ENCODE measurements at regions not wholly inside any gene's neighbourhood (a gene's known extent, or its start where the extent isn't known, plus 50 kb on each side); places are given as distances from the start of the nearest gene placed in this dataset.
"Not testable (repeated sequence)": the region's sequence is repeated elsewhere in the genome, so short reads cannot be mapped to it uniquely, and the experiment has no call there.

GRCh38 chr14:76264384-76264783, 111.6 kb upstream of the ESRRB start:
- DNase-seq: no peak

- DNase-seq: peak; percentile 35 to 61
Observed at GRCh38 chr14:76267322-76268046, 108.5 kb upstream of the ESRRB start.

DNA sequence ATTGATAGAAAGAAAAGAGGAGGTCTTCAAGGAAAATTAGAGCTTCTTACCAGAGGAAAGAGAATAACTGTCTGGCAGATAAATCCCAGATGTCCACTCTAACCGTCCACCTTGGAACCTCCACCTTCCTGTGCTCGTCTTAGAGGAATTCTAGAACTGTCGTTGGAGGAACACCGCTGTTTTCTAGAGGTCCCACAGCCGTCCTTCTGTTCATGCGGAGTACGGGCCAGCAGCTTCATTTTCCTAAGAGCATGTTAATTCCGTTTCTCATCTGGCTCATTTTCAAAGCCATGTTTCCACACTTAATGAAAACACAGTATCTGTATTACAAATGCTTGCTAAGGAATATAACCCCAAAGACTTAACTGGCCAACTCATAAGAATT, 107.9 kb upstream of the ESRRB start:
- DNase-seq: no peak

GRCh38 chr14:76268700-76269099, 107.2 kb upstream of the ESRRB start:
- no peak for DNase-seq

- no peak for DNase-seq
Observed at GRCh38 chr14:76271041-76271755, 104.7 kb upstream of the ESRRB start.

DNA sequence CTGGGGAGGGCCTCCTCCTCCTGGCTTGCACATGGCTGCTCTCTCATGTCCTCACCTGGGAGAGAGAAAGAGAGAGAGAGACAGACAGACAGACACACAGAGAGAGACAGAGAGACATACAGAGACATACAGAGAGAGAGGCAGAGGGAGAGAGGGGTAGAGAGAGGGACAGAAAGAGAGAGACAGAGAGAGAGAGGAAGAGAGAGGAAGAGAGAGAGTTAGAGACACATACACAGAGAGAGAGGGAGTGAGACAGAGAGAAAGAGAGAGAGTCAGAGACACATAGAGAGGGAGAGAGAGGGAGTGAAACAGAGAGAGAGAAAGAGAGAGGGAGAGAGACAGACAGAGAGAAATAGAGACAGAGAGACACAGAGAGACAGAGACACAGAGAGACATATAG, 103.6 kb upstream of the ESRRB start:
- DNase-seq: no peak

DNA sequence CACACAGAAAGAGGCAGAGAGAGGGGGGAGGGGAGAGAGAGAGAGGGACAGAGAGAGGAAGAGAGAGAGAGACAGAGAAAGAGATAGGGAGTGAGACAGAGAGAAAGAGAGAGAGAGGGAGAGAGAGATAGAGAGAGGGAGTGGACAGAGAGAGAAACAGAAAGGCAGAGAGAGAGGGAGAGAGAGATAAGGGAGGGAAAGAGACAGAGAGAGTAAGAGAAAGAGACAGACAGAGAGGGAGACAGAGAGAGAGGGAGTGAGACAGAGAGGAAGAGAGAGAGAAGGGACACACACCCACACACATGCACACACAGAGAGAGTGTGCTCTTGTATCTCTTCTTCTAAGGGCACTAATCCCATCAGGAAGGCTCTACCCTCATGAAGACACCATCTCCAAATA, 103.2 kb upstream of the ESRRB start:
- DNase-seq: no peak

GRCh38 chr14:76273346-76273745, 102.6 kb upstream of the ESRRB start:
- DNase-seq: no peak

GRCh38 chr14:76274324-76274723, 101.6 kb upstream of the ESRRB start:
- DNase-seq: no peak

DNA sequence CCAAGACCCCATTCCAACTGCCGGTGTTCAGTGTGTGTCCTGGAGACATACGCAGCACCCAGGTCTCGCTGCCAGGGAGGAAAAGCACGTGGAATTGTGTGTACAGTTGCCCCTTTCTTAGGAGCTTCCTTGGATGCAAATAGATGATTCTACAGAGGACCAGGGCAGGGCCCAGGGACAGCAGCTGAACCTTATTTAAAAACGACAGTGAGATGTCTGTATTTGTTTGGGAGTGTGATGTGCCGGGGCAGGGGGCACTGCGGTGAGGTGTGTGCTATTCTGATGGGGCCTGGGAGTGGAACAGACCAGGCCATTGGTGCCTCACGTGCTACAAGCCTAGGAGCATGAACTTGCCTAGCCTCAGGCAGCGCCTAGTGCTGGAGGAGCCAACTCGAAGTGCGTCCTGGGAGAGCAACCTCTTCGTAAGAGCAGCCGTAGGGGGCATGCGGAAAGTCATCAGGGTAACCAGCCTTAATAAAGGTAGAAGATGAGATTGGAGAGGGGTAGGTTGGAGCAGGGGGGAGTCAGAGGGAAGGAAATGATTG, 98.3 kb upstream of the ESRRB start:
- no peak for DNase-seq

DNA sequence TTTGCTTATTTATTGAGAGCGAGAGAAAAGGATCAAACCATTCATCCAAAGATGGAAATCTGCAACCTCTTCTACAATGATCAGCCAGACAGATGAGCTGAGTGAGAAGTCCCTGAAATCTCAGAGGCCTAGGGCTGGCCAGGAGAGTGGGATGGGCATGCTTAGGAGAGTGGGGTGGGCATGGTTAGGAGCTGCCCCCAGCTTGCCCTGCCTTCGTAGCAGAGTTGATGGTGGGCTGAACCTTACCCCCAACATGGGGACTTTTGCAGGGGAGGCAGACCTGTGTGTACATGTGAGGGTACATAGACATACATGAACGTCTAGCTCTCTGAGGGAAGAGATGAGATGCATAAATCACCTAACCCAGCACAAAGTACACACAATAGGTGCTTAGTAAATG, 95.7 kb upstream of the ESRRB start:
- no peak for DNase-seq

GRCh38 chr14:76282581-76282980, 93.4 kb upstream of the ESRRB start:
- no peak for DNase-seq

DNA sequence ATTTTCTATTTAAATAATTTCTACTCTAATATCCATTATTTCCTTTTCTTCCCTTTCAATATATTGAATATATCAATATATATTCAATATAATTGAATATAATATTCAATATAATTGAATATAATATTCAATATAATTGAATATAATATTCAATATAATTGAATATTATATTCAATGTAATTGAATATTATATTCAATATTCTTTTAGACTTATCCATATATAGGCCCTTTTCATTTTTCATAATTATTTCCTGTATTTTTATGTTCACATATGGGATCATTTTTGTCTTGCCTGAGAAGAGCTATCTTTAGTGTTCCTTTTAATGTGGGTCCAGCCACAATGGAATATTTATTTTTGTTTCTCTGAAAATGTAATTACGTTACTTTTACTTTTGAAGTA, 88.9 kb upstream of the ESRRB start:
- no peak for DNase-seq

- no peak for DNase-seq
Observed at GRCh38 chr14:76289276-76289675, 86.7 kb upstream of the ESRRB start.

GRCh38 chr14:76292561-76292960, 83.4 kb upstream of the ESRRB start:
- DNase-seq: no peak

DNA sequence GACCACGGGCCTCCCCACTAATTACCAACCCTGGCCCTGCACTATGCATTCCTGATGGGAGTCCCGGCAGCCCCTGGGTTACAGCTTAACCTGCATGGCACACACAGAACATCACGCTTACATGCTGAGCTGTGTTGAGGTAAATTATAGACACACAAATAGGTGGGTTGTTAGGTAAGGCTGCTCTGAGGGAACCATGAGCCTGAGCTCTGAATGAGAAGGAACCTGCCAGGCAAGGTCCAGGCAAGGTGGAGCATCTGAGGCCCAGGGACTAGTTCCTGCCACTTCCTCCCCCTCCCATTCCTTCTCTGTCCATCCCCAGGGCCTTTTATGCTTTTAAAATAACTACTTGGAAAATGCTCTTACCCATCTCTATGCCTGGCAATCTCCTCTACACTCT, 82.7 kb upstream of the ESRRB start:
- DNase-seq: no peak

DNA sequence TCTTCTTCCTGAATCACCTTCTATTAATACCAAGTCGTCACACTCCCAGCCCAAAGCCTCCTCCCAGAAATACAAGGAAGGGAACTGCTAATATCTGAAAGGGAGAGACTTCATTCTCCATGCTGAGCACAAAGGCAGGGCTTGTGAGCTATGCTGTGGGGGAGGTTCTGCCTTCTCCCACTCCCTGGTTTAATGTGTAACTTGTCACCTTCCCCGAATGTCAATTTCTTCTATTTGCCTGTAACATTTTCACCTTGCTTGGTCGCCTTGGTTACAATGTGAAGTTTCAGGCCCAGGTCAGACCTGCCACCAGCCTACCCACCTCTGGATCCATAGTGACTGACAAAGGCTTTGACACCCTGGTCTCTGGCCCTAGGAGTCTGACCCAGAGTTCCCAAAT, 82.0 kb upstream of the ESRRB start:
- no peak for DNase-seq

- no peak for DNase-seq
Observed at GRCh38 chr14:76294876-76295275, 81.1 kb upstream of the ESRRB start.

DNA sequence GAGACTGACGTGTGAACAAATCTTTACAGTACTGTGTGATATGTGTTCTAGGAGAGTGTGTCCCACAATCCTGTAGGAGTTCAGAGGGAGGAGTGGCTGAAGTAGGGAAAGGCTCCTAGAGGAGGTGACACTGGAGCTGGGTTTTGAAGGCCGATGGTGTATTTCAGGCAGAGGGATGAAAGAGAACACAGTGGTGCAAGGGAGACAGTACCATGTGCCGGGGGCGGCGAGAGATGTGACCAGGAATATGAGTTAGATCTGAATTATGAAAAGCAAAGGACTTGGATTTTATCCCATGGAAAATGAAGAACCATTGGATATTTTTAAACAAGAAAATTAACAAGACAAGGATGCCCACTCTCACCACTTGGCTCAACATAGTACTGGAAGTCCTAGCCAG, 77.0 kb upstream of the ESRRB start:
- no peak for DNase-seq

DNA sequence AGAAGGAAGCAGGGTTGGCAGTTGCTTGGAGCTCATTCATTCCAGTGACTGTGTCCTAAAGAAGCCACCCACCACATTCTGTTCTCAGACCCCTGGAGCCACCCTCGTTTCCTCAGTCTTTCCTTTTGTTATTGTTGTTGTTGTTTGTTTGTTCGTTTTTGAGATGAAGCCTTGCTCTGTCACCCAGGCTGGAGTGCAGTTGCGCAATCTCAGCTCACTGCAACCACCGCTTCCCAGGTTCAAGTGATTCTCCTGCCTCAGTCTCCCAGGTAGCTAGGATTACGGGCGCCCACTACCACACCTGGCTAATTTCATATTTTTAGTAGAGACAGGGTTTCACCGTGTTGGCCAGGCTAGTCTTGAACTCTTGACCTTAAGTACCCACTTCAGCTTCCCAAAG, 72.7 kb upstream of the ESRRB start:
- DNase-seq: not testable (repeated sequence)

- DNase-seq: no peak
Observed at GRCh38 chr14:76304536-76305267, 71.2 kb upstream of the ESRRB start.

- no peak for DNase-seq
Observed at GRCh38 chr14:76305268-76305826, 70.6 kb upstream of the ESRRB start.

DNA sequence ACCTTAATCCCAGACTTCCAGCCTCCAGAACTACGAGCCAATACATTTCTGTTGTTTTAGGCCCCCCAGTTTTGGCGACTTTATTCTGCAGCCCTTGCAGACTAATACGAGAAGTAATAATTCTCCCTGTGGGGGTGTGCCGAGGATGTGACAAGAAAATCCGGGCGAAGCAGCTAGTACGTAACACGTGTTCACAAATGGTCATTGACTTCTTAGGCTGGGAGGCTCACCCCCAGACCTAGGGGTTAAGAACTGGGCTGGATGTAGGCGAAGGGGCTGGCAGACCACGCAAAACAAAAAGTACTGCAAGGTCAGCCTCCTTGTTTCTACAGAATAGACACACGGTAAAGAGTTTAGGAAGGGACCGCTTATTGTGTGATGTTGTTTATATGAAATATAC, 69.8 kb upstream of the ESRRB start:
- DNase-seq: no peak

Measured in NCI-H526 (cell line).